ENCODE measurements at regions not wholly inside any gene's neighbourhood (a gene's known extent, or its start where the extent isn't known, plus 50 kb on each side); places are given as distances from the start of the nearest gene placed in this dataset.

DNA sequence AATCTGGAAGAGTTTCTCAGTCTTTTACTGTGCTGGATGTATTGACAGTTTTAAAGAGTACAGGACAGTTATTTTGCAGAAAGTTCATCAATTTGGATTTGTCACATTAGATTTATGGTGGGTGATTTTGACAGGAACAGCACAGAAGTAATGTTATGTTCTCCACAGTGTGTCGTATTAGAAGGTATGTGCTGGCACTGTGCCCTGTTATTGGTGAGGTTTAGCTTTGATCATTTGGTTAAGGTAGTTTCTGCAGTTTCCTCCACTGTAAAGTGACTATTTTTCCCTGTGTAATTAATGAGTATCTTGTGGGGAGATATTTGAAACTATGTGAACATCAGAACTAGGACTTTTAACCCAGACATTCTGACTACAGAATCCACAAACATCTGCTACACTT, 308.5 kb upstream of the TBX3 start:
- no peak overlapping the region for H3K27ac ChIP-seq
- TF ChIP-seq ZFX (IDR thresholded peaks at IDR 0.05), result no peak
- TF ChIP-seq, protein P1, sequence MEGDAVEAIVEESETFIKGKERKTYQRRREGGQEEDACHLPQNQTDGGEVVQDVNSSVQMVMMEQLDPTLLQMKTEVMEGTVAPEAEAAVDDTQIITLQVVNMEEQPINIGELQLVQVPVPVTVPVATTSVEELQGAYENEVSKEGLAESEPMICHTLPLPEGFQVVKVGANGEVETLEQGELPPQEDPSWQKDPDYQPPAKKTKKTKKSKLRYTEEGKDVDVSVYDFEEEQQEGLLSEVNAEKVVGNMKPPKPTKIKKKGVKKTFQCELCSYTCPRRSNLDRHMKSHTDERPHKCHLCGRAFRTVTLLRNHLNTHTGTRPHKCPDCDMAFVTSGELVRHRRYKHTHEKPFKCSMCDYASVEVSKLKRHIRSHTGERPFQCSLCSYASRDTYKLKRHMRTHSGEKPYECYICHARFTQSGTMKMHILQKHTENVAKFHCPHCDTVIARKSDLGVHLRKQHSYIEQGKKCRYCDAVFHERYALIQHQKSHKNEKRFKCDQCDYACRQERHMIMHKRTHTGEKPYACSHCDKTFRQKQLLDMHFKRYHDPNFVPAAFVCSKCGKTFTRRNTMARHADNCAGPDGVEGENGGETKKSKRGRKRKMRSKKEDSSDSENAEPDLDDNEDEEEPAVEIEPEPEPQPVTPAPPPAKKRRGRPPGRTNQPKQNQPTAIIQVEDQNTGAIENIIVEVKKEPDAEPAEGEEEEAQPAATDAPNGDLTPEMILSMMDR (conservative IDR thresholded peaks at IDR 0.05), result no peak

- no peak overlapping the region for H3K27ac ChIP-seq
- TF ChIP-seq, protein P1 (conservative IDR thresholded peaks at IDR 0.05), result no peak
- TF ChIP-seq ZFX (IDR thresholded peaks at IDR 0.05), result no peak
Observed at GRCh38 chr12:114990381-114990780, 306.4 kb upstream of the TBX3 start.

DNA sequence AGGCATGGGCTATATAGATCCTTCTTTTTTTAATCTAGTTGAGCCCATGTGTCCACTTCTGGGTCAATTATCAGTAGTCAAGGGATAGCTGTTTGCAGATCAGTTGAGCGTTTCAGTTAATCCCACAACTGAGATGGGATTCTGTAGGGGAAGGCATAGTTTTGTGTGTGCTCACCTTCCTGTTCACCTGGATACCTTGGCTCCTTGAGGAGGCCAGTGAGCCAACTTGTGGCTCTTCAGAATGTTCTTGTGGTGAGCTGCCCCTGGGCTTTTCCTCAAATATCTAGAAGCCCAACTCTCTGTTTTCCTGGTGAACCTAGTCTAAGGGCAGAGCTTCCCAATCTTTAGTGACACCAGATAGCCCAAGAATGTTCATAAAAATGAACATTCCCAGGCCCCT, 302.9 kb upstream of the TBX3 start:
- no peak overlapping the region for H3K27ac ChIP-seq
- TF ChIP-seq, protein P1 (conservative IDR thresholded peaks at IDR 0.05), result no peak
- TF ChIP-seq ZFX (IDR thresholded peaks at IDR 0.05), result no peak

- no peak overlapping the region for H3K27ac ChIP-seq
- TF ChIP-seq, protein P1 (conservative IDR thresholded peaks at IDR 0.05), result no peak
Observed at GRCh38 chr12:114986178-114986714, 302.3 kb upstream of the TBX3 start.

DNA sequence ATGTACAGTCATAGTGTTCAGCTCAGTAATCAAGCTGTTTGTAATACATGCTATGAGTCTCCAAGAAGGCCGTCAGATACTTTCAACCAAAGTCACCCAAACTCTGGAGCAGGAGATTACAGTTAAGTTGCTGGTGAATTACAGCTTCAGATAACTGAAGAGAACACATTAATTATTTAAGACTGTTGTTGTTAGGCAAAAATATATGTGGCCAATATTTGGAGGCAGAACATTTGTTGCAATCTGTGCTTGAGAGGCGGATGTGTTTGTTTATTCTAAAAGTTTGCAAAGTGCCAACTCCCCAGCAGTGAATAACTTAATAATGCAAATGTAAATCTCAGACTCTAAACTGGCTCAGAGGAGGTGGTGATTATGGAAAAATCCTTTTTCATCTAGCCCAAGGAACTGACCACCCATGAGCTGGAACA, 300.7 kb upstream of the TBX3 start:
- H3K27ac ChIP-seq, result no peak overlapping the region; the same call in 1 of the 2 replicates
- TF ChIP-seq ZFX (IDR thresholded peaks at IDR 0.05), result no peak
- TF ChIP-seq, protein P1 (conservative IDR thresholded peaks at IDR 0.05), result no peak

DNA sequence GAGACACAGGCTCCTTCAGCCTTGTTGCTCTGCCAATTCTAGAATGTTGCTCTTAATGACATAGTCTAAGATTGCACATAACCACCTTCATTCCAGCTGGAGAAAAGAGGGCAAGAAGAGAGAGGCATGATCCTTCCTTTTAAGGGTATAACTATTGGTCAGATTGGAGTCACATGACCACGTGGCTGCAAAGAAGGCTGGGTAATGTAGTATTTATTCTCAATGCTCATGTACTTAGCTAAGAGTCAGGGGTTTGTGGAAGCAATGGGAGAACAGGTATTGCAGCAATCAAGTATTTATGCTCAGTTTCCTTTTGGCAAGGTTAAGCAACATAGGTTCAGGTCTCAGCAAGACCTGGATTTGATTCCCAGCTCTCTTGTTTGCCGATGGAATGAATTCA, 298.8 kb upstream of the TBX3 start:
- H3K27ac ChIP-seq, result no peak overlapping the region
- TF ChIP-seq, protein P1 (conservative IDR thresholded peaks at IDR 0.05), result no peak
- TF ChIP-seq ZFX (IDR thresholded peaks at IDR 0.05), result no peak

- TF ChIP-seq ZFX (IDR thresholded peaks at IDR 0.05), result no peak
- TF ChIP-seq, protein P1 (conservative IDR thresholded peaks at IDR 0.05), result no peak
- no peak overlapping the region for H3K27ac ChIP-seq
Observed at GRCh38 chr12:114981036-114981435, 297.1 kb upstream of the TBX3 start.

All from C4-2B (cell line).